ENCODE measurements at regions not wholly inside any gene's neighbourhood (a gene's known extent, or its start where the extent isn't known, plus 50 kb on each side); places are given as distances from the start of the nearest gene placed in this dataset.
"Not testable (repeated sequence)": the region's sequence is repeated elsewhere in the genome, so short reads cannot be mapped to it uniquely, and the experiment has no call there.

DNA sequence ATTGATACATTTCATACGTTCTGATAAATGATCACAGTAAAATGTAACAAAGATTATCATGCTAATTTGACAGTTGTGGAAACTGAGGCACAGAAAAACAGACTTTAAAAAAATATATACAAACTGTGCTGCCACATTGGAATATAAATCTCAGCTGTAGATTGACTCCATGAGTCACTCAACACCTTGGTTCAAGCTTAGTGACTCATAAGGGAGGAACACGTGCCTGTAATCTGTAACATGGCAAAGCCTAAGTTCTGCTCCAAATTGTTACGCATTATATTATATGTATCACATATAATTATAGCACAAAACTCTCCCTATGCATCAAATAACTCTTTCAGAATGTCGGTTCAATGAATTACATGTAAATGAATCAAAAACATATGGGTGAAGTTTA is 1047.5 kb downstream of the GATA3 start:
- no peak overlapping the region for H3K27ac ChIP-seq

GRCh38 chr10:9103301-9103700 is 1048.8 kb downstream of the GATA3 start:
- no peaks in the 10 kb centered on the region for H3K9me3 ChIP-seq
- H3K4me3 ChIP-seq, result no peak overlapping the region
- H3K27me3 ChIP-seq, result no peaks in the 10 kb centered on the region
- no peaks in the 10 kb centered on the region for H3K36me3 ChIP-seq
- no peaks in the 10 kb centered on the region for H3K4me1 ChIP-seq
- no peak overlapping the region for H3K27ac ChIP-seq
- no peak for TF ChIP-seq CTCF (IDR thresholded peaks at IDR 0.05)
- DNase-seq, result no peak
- intact Hi-C loops (cut with DNase I; ENCODE audit: low total_unique reads), result no loop called here

More for the DNA sequence above, 1047.5 kb downstream of the GATA3 start:
- Histone ChIP-seq H3K27me3 (no peaks in the 10 kb centered on the region), H3K36me3 (no peaks in the 10 kb centered on the region), H3K9me3 (no peaks in the 10 kb centered on the region), H3K4me3 (no peak overlapping the region), H3K4me1 (no peaks in the 10 kb centered on the region)
- DNase-seq, result no peak
- TF ChIP-seq CTCF (IDR thresholded peaks at IDR 0.05), result no peak
- intact Hi-C loops (cut with DNase I; ENCODE audit: low total_unique reads), result no loop called here

DNA sequence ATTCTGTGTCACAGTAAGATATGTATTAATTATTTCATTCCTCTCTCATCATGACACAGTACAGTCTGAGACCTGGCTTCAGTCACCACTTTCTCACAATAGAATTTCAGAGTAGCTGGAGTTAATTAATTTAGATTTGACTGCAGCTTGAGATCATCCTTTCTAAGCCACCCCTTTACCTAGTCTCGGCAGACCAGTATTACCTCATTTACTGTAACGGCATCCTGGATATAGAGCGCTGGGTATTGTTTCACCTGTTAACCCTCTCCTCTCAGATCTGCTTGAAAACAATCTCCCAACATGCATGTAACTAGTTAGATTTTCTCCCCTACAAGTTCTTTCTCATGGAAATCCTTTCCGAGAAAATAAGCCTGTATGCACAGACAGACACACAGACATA is 1057.5 kb downstream of the GATA3 start:
- H3K4me3 ChIP-seq, result no peak overlapping the region
- intact Hi-C loops (cut with DNase I; ENCODE audit: low total_unique reads), result no loop called here
- H3K27ac ChIP-seq, result no peak overlapping the region
- no peak for DNase-seq
- H3K4me1 ChIP-seq, result no peaks in the 10 kb centered on the region
- no peaks in the 10 kb centered on the region for H3K9me3 ChIP-seq
- TF ChIP-seq CTCF (IDR thresholded peaks at IDR 0.05), result no peak
- H3K27me3 ChIP-seq, result no peaks in the 10 kb centered on the region
- H3K36me3 ChIP-seq, result no peaks in the 10 kb centered on the region

DNA sequence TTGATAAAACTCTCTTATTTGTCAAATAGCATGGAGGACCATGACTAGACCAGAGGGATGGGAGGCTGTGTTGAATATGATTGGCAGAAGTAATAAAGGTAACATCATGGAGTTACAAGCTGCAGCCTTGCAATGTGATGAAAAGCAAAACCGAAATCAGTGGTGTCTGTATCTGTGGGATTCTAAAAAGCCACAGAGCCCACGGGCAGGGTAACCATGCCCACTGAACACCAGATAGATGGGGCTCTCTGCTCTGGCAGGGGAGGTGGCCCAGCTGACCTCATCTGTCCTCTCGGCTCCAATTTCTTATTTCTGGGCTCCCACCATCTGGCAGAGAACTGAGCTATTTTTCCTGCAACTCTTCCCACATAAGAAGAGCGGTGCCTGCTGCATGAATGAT is 1072.2 kb downstream of the GATA3 start:
- DNase-seq, result no peak
- Histone ChIP-seq H3K27me3 (no peaks in the 10 kb centered on the region), H3K27ac (no peak overlapping the region), H3K9me3 (no peaks in the 10 kb centered on the region), H3K36me3 (no peaks in the 10 kb centered on the region), H3K4me1 (no peaks in the 10 kb centered on the region), H3K4me3 (no peak overlapping the region)
- intact Hi-C loops (cut with DNase I; ENCODE audit: low total_unique reads), result no loop called here
- TF ChIP-seq CTCF (IDR thresholded peaks at IDR 0.05), result no peak

- DNase-seq, result no peak
- H3K9me3 ChIP-seq, result no peaks in the 10 kb centered on the region
- no peaks in the 10 kb centered on the region for H3K4me1 ChIP-seq
- no peaks in the 10 kb centered on the region for H3K36me3 ChIP-seq
- H3K4me3 ChIP-seq, result no peak overlapping the region
- intact Hi-C loops (cut with DNase I; ENCODE audit: low total_unique reads), result no loop called here
- H3K27ac ChIP-seq, result no peak overlapping the region
- H3K27me3 ChIP-seq, result no peaks in the 10 kb centered on the region
- TF ChIP-seq CTCF (IDR thresholded peaks at IDR 0.05), result no peak
These were observed 1082.9 kb downstream of the GATA3 start for GRCh38 chr10:9137368-9137767.

DNA sequence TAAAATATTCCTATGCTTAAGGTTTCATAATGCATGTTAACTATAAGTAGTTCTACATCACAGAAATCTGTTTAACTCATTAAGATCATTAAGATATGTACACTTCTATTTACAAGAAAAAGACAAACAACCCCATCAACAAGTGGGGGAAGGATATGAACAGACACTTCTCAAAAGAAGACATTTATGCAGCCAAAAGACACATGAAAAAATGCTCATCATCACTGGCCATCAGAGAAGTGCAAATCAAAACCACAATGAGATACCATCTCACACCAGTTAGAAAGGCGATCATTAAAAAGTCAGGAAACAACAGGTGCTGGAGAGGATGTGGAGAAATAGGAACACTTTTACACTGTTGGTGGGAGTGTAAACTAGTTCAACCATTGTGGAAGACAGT is 1084.3 kb downstream of the GATA3 start:
- H3K36me3 ChIP-seq; H3K9me3 ChIP-seq; DNase-seq; H3K4me1 ChIP-seq; H3K27ac ChIP-seq; intact Hi-C loops (cut with DNase I; ENCODE audit: low total_unique reads); H3K27me3 ChIP-seq; H3K4me3 ChIP-seq: not testable (repeated sequence)

Measured in tibial artery (tissue), 4 donors.